GM12873 (cell line): ENCODE measurements at regions not wholly inside any gene's neighbourhood (a gene's known extent, or its start where the extent isn't known, plus 50 kb on each side); places are given as distances from the start of the nearest gene placed in this dataset.

ENCODE experiments used
- CTCF ChIP-seq: IDR thresholded peaks from 2 replicates; pipeline ENCODE4 v1.5.1; 2012; ENCODE audit warnings: low read depth, mild to moderate bottlenecking, moderate library complexity, low read length, control low read depth; ENCODE audit not compliant: insufficient read depth; ENCODE audit errors: missing control alignments

GRCh38 chr9:2466703-2467102 lies 154.9 kb upstream of the VLDLR start:
- no peak for TF ChIP-seq CTCF

- TF ChIP-seq CTCF, result peak; percentile 42
Measured at GRCh38 chr9:2469681-2470221, 151.8 kb upstream of the VLDLR start.

GRCh38 chr9:2473681-2474080 lies 147.9 kb upstream of the VLDLR start:
- no peak for TF ChIP-seq CTCF

- TF ChIP-seq CTCF, result no peak
Measured at GRCh38 chr9:2477755-2478154, 143.8 kb upstream of the VLDLR start.

GRCh38 chr9:2478421-2478820 lies 143.2 kb upstream of the VLDLR start:
- no peak for TF ChIP-seq CTCF

GRCh38 chr9:2479056-2479565 lies 142.5 kb upstream of the VLDLR start:
- TF ChIP-seq CTCF, result no peak

- no peak for TF ChIP-seq CTCF
Measured at GRCh38 chr9:2480255-2480837, 141.2 kb upstream of the VLDLR start.
